Activated naive CD8-positive, alpha-beta T cell treated with anti-CD3 and anti-CD28 coated beads for 36 hours (primary cell): ENCODE measurements at regions not wholly inside any gene's neighbourhood (a gene's known extent, or its start where the extent isn't known, plus 50 kb on each side); places are given as distances from the start of the nearest gene placed in this dataset.
"Not testable (repeated sequence)": the region's sequence is repeated elsewhere in the genome, so short reads cannot be mapped to it uniquely, and the experiment has no call there.

Experiments used
- DNase-seq: peaks from one replicate; pipeline ENCODE4 v3.0.0; 2021
- H3K27ac Mint-ChIP-seq: one replicate; pipeline ENCODE4 v1.8.0; 2022; ENCODE audit warnings: mild to moderate bottlenecking, moderate library complexity, mixed read lengths
- H3K27me3 Mint-ChIP-seq: one replicate; pipeline ENCODE4 v1.8.0; 2022; ENCODE audit warnings: mild to moderate bottlenecking, mixed read lengths
- H3K36me3 Mint-ChIP-seq: one replicate; pipeline ENCODE4 v1.8.0; 2021; ENCODE audit warnings: mild to moderate bottlenecking, mixed read lengths
- H3K4me1 Mint-ChIP-seq: one replicate; pipeline ENCODE4 v1.8.0; 2021; ENCODE audit warnings: mixed read lengths
- H3K4me3 Mint-ChIP-seq: one replicate; pipeline ENCODE4 v1.8.0; 2022; ENCODE audit warnings: mild to moderate bottlenecking, moderate library complexity, mixed read lengths
- H3K9me3 Mint-ChIP-seq: one replicate; pipeline ENCODE4 v1.8.0; 2022; ENCODE audit warnings: mixed read lengths

DNA sequence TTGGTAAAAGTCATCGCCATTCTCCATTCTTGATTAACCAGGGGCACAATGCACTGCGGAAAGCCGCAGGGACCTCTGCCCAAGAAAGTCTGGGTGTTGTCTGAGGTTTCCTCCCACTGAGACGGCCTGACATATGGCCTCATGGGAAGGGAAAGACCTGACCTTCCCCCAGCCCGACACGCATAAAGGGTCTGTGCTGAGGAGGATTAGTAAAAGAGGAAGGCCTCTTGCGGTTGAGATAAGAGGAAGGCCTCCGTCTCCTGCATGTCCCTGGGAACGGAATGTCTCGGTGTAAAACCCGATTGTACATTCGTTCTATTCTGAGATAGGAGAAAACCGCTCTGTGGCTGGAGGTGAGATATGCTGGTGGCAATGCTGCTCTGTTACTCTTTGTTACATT, 704.3 kb upstream of the NECTIN3 start:
- H3K9me3 Mint-ChIP-seq, H3K4me1 Mint-ChIP-seq, H3K27me3 Mint-ChIP-seq, DNase-seq, H3K36me3 Mint-ChIP-seq, H3K4me3 Mint-ChIP-seq, H3K27ac Mint-ChIP-seq: not testable (repeated sequence)

DNA sequence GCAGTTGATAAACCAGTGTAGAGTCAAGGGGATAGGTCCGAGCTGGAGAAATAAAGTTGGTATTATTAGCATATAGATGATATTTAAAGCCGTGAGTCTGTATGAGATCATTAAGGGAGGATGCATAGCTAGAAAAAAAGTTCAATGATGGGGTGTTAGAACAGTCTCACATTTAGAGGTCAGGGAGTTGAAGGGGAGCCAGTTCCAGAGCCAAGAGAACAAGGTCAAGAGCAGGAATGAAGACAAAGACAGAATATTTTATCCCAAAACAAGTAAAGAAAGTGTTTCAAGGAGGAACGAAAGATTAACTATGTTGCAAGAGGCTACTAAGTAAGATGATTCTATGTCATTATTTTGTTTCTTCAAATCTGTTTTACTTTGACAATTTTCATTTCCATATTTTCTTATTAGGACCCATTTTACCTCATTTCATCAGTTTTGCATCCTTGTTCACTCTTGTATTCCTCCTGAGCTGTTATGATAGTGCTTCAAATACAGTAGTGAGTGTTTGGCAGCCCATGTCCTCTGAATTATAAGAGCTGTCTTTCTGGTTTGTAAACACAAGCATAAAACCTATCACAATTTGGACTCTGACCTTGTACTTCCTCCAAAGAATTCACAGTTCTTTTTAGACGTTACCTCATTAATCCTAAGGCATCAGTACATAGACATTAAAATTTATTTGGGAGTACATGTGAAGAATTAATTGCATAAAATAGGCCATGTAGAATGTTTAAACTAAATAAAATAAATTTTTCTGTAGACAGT, 695.7 kb upstream of the NECTIN3 start:
- H3K9me3 Mint-ChIP-seq = no peaks in the 10 kb centered on the region
- no peaks in the 10 kb centered on the region for H3K36me3 Mint-ChIP-seq
- H3K27ac Mint-ChIP-seq = no peak overlapping the region
- H3K4me1 Mint-ChIP-seq = no peaks in the 10 kb centered on the region
- no peaks in the 10 kb centered on the region for H3K27me3 Mint-ChIP-seq
- DNase-seq = no peak
- no peak overlapping the region for H3K4me3 Mint-ChIP-seq

DNA sequence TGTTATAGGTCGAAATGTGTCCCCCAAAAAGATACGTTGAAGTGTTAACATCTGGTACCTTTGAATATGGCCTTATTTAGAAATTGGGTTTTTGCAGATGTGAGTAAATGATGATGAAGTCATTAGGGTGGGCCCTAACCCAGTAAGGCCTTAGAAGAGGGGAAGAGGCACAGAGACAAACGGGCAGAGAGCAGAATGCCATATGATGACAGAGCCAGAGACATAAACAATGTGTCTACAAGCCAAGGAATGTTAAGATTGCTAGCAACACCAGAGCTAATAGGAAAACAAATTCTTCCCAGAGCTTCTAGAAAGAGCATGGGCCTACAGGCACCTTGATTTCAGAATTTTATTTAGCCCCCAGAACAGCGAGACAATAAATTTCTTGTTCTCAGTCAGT, 693.1 kb upstream of the NECTIN3 start:
- Mint-ChIP-seq H3K36me3 (no peaks in the 10 kb centered on the region), H3K9me3 (no peaks in the 10 kb centered on the region), H3K4me1 (no peaks in the 10 kb centered on the region), H3K4me3 (no peak overlapping the region), H3K27me3 (no peaks in the 10 kb centered on the region), H3K27ac (no peak overlapping the region)
- no peak for DNase-seq

DNA sequence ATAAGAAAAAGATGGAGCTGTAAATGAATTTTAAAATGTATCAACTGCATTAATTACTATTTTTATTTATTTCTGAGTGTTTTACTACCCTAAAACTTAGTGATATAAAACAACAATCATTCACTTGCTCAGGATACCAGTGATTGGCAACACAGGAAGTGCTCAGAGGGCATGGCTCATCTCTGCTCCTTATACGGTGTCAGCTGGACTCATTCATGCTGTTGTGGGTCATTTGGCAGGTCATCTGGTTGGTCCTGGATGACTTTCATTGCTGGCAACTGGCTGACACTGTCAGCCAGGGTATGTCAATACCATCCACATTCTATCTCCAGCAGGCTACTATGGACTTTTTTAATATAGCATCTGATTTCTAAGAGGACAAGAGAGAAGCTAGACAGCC, 689.6 kb upstream of the NECTIN3 start:
- DNase-seq = no peak
- no peak overlapping the region for H3K27ac Mint-ChIP-seq
- no peaks in the 10 kb centered on the region for H3K4me1 Mint-ChIP-seq
- H3K36me3 Mint-ChIP-seq = no peaks in the 10 kb centered on the region
- H3K4me3 Mint-ChIP-seq = no peak overlapping the region
- no peaks in the 10 kb centered on the region for H3K9me3 Mint-ChIP-seq
- no peaks in the 10 kb centered on the region for H3K27me3 Mint-ChIP-seq

DNA sequence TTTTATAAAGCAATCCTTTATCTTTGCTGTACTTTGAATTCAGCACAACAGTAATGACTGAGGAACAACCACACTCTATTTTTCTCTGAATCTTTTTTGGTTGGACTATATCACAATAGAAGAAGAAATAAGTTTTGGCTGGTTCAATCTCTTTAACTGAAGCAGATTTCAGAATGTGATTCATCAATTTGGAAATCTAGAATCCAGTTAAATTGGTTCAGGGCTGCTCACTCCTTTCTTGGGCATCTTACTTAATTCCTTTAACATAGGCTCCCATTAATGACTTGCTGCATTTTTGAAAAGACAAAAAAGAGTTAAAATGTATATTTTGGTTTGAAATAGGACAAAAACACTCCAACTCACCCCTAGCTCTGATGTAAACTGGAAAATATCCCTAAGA, 688.3 kb upstream of the NECTIN3 start:
- Mint-ChIP-seq H3K4me3 (no peak overlapping the region), H3K27me3 (no peaks in the 10 kb centered on the region), H3K27ac (no peak overlapping the region), H3K9me3 (no peaks in the 10 kb centered on the region), H3K4me1 (no peaks in the 10 kb centered on the region), H3K36me3 (no peaks in the 10 kb centered on the region)
- DNase-seq = no peak

DNA sequence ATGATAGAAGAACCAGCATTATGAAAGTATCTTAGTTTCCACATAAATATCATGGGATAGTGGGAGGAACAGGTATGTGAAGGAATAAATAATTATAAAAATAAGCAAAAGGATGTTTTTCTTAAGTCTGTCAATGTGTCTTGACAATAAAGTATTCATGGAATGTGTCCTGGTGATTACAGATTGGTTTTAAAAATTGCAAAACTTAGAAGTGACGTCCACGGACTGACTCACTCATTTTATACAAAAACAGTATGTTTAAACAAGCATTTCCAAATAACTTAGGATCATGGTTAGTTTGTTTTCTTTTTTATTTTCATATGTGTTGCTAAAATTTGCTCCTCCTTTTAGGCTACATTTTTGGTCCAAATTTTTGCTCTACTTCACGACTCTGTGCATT, 687.0 kb upstream of the NECTIN3 start:
- H3K9me3 Mint-ChIP-seq = no peaks in the 10 kb centered on the region
- H3K4me3 Mint-ChIP-seq = no peak overlapping the region
- peaks cover 2% of the 10 kb centered on the region for H3K4me1 Mint-ChIP-seq
- DNase-seq = no peak
- no peaks in the 10 kb centered on the region for H3K36me3 Mint-ChIP-seq
- H3K27me3 Mint-ChIP-seq = no peaks in the 10 kb centered on the region
- no peak overlapping the region for H3K27ac Mint-ChIP-seq

DNA sequence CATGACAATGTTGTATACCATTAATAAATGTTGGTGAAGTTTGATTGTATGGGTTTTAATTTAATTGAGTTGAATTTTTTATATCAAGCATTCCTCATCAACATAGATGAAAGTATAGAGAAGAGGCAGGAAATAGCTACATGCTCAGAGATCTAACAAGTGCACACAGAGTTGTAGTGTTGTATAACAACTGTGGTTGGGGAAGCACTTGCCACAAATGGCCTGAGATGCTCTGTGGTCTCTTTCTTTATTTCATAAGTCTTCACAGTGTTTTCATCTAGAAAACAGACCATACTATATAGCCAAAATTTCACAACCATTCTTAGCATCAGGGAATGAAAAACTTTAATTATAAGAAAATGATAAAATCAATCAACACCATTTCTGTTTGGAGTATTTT, 682.6 kb upstream of the NECTIN3 start:
- peaks cover 2% of the 10 kb centered on the region for H3K4me1 Mint-ChIP-seq
- no peak overlapping the region for H3K4me3 Mint-ChIP-seq
- H3K27ac Mint-ChIP-seq = no peak overlapping the region
- no peaks in the 10 kb centered on the region for H3K9me3 Mint-ChIP-seq
- no peaks in the 10 kb centered on the region for H3K27me3 Mint-ChIP-seq
- DNase-seq = no peak
- H3K36me3 Mint-ChIP-seq = no peaks in the 10 kb centered on the region

DNA sequence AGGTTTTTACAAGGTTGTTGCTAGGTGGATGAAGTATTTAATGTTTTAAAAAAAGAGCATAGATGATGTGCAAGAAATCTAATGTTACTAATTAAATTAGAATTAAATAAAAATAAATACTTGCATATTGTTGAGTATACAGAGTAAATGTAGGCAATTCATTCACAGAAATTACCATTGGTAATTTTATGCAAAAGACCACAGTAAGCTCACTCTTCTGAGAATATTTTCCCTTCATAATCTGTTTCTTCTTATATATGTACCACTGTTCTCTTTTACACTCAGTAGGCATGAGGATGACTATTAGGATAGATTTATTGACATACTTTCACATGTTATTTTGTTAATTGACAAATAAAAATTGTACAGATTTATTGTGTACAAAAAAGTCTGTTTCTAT, 681.2 kb upstream of the NECTIN3 start:
- no peaks in the 10 kb centered on the region for H3K9me3 Mint-ChIP-seq
- H3K27ac Mint-ChIP-seq = no peak overlapping the region
- H3K4me1 Mint-ChIP-seq = peaks cover 2% of the 10 kb centered on the region
- no peak for DNase-seq
- H3K4me3 Mint-ChIP-seq = no peak overlapping the region
- no peaks in the 10 kb centered on the region for H3K36me3 Mint-ChIP-seq
- no peaks in the 10 kb centered on the region for H3K27me3 Mint-ChIP-seq

DNA sequence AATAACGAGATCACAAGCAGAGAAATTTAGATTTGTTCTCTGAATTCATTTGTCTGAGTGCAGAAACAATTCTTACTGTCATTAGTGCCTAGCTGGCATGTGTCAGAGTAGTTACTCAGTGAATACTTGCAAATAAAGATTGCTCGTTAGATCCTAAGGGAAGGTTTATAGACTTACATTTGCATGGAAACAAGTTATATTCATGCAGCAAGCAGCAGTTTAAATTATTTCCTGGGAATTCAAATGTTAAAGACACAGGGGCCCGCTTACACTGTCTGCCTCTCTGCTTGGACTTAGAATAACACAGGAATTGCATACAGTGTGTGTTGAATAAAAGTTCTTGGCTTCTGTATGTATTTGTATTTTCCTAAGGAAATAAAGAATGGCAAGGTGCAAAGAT, 680.6 kb upstream of the NECTIN3 start:
- Mint-ChIP-seq H3K36me3 (no peaks in the 10 kb centered on the region), H3K27ac (no peak overlapping the region), H3K27me3 (no peaks in the 10 kb centered on the region), H3K4me3 (no peak overlapping the region), H3K9me3 (no peaks in the 10 kb centered on the region), H3K4me1 (peaks cover 2% of the 10 kb centered on the region)
- DNase-seq = no peak

DNA sequence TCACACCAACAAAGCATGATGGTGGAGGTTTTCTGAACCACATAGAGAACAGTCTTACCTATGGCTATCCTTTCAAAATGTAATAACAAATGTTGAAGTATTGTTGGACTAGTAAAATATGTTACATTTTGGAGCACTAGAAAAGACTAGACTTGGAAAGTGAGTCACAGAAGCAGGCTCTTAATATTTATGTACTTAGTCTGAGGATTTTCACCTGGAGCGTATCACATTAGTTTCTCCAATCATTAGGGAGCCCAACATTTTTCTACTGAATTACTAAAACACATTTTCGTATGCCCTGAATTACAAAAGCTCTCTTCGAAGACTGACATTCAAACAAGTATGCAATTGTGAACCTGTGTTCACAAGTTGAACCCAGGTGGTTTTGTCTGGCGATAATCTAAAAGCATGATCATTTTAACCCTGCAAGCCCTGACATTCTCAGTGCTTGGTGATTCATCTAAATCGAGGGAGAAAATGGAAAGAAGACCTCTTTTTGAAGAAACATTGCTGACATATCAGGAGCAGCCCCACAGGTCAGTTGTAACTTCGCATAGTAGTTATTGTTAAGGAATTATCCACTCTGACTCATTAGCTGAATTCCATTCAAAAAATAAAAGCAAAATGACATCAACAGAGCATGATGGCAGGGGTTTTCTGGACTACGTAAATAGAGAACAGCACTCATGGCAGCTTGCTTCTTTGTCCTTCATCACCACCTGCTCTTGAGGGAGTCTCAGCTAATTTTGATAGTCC, 679.8 kb upstream of the NECTIN3 start:
- no peaks in the 10 kb centered on the region for H3K9me3 Mint-ChIP-seq
- no peak overlapping the region for H3K27ac Mint-ChIP-seq

DNA sequence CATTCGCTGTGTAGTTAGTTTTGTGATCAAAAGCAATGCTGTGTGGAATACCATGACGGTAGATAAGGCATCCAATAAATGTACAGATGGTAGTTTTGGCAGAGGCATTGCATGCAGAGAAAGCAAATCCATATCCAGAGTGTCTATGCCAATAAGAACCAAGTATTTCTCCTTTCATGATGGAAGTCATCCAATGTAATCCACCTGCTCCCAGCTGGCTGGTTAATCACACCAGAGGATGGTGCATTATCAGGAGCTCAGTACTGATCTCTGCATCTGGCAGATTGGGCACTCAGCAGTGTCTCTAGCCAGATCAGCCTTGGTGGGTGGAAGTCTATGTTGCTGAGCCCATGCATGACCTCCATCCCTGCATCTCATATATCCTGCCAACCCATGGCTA, 677.7 kb upstream of the NECTIN3 start:
- Mint-ChIP-seq H3K27ac (no peak overlapping the region), H3K4me1 (no peaks in the 10 kb centered on the region), H3K9me3 (peaks cover 2% of the 10 kb centered on the region), H3K27me3 (no peaks in the 10 kb centered on the region), H3K4me3 (no peak overlapping the region), H3K36me3 (no peaks in the 10 kb centered on the region)
- DNase-seq = no peak

More for the DNA sequence above, 679.8 kb upstream of the NECTIN3 start:
- DNase-seq = no peak
- Mint-ChIP-seq H3K4me3 (no peak overlapping the region), H3K4me1 (peaks cover 2% of the 10 kb centered on the region), H3K36me3 (no peaks in the 10 kb centered on the region), H3K27me3 (no peaks in the 10 kb centered on the region)

DNA sequence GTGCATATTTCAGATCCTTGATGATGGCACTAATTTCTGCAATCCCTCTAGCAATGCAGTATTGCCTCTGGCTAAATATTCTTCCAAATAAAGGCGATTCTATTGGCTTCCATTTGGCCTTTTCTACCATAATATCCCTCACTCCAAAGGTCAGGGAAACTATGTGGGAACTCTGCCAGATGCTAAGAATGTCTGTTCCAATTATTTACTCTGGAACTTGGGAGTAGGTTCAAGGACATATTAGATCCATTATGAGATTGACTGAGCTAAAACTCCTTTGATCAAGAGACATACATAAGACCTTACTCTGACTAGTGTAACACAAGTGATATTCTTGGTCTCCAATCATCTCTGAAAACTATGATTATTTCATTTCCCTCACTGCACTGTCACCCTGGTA, 674.5 kb upstream of the NECTIN3 start:
- no peak for DNase-seq
- Mint-ChIP-seq H3K9me3 (peaks cover 12% of the 10 kb centered on the region), H3K36me3 (no peaks in the 10 kb centered on the region), H3K27ac (no peak overlapping the region), H3K4me3 (no peak overlapping the region), H3K27me3 (no peaks in the 10 kb centered on the region), H3K4me1 (no peaks in the 10 kb centered on the region)

DNA sequence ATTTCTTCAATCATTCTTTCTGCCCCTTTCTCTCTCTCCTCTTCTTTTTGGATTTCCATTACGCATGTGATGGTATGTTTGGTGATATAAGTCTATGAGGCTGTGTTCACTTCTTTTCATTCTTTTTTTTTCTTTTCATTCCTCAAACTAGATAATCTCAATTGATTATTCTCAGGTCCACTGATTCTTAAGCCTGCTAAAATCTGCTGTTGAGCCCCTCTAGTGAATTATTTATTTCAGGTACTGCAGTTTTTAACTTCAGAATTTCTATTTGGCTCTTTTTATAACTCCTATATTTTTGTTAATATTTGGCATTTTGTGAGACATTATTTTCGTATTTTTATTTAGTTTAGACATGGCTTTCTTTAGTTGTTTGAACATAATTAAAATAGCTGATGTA, 671.3 kb upstream of the NECTIN3 start:
- DNase-seq = no peak
- H3K4me1 Mint-ChIP-seq = no peaks in the 10 kb centered on the region

DNA sequence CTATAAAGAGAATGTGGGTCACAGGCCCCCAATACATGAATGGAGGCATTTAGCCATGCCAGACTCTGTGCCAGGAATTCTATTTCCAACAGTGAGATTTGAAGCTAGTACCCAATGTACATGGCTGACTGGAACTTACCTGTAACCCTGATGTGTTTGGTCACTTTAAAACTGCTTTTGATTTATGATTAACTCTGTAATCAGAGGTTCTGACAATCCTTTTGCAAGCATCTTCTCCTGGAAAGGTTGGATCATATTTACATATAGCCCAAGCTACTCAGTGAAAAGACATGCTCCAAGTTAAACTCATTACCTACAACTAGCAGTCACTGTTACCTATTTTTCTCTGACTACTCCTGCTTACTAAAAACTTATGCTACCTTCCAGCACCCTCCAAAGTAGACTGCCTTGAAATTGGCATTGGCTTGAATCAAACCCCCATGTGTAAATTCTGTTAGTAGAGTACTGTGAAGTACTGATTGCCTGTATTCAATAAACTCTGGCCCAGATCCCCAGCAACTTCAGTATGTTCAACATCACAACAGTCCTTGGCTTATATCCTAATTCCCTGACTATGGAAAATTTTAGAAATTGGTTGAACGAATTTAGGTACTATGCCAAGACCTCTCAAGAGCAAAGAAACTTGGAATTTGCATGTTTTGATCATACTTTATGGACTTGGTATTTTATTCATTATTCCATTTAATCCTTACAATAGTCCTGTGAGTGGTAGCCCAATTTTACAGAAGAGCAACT, 665.6 kb upstream of the NECTIN3 start:
- peaks cover 5% of the 10 kb centered on the region for H3K9me3 Mint-ChIP-seq
- peaks cover 5% of the 10 kb centered on the region for H3K27me3 Mint-ChIP-seq
- no peaks in the 10 kb centered on the region for H3K36me3 Mint-ChIP-seq
- no peaks in the 10 kb centered on the region for H3K4me1 Mint-ChIP-seq
- DNase-seq = no peak
- H3K27ac Mint-ChIP-seq = no peak overlapping the region
- no peak overlapping the region for H3K4me3 Mint-ChIP-seq

More for the DNA sequence above, 671.3 kb upstream of the NECTIN3 start:
- peaks cover 12% of the 10 kb centered on the region for H3K9me3 Mint-ChIP-seq
- H3K36me3 Mint-ChIP-seq = no peaks in the 10 kb centered on the region
- H3K27ac Mint-ChIP-seq = no peak overlapping the region
- H3K4me3 Mint-ChIP-seq = no peak overlapping the region
- H3K27me3 Mint-ChIP-seq = no peaks in the 10 kb centered on the region

DNA sequence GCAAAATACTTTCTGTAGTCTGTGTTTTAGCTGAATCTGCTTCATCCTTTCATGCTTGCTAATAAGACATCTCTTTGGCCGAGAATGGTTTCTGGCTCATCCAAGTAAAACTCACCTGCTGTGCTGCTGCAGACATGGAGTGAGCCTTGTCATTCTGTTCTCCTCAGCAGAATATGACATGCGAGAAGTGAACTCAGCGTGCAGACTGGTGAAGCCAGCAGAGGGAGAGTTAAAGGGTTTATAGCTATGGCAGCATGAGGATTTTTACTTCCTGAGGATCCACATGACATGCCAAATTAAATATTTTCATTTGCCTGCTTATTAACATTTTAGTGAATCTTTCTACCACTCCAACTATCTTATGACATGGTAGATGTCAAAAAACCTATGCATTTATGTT, 658.4 kb upstream of the NECTIN3 start:
- H3K27ac Mint-ChIP-seq = no peak overlapping the region
- peaks cover 5% of the 10 kb centered on the region for H3K27me3 Mint-ChIP-seq
- peaks cover 1% of the 10 kb centered on the region for H3K9me3 Mint-ChIP-seq
- DNase-seq = no peak
- H3K36me3 Mint-ChIP-seq = no peaks in the 10 kb centered on the region
- H3K4me3 Mint-ChIP-seq = no peak overlapping the region
- no peaks in the 10 kb centered on the region for H3K4me1 Mint-ChIP-seq
